Parathyroid adenoma (tissue), 2 donors: ENCODE measurements at regions not wholly inside any gene's neighbourhood (a gene's known extent, or its start where the extent isn't known, plus 50 kb on each side); places are given as distances from the start of the nearest gene placed in this dataset.

Experiments used
- H2AFZ ChIP-seq: fragments of 300-600 bp; sonication (generic); one replicate; pipeline ENCODE4 v1.7.0; 2017; ENCODE audit warnings: antibody characterized with exemption, mild to moderate bottlenecking
- H3K27ac ChIP-seq: fragments of 300-600 bp; sonication (generic); one replicate; pipeline ENCODE4 v1.7.0; 2017
- H3K27me3 ChIP-seq: fragments of 300-600 bp; sonication (generic); one replicate; pipeline ENCODE4 v1.7.0; 2017; ENCODE audit warnings: low read length; ENCODE audit not compliant: control insufficient read depth, insufficient read depth
- H3K36me3 ChIP-seq: fragments of 300-600 bp; sonication (generic); one replicate; pipeline ENCODE4 v1.7.0; 2017; ENCODE audit warnings: low read length; ENCODE audit not compliant: control insufficient read depth, insufficient read depth
- H3K4me1 ChIP-seq: fragments of 300-600 bp; sonication (generic); one replicate; pipeline ENCODE4 v1.7.0; 2017; ENCODE audit warnings: control low read depth
- H3K4me2 ChIP-seq: fragments of 300-600 bp; sonication (generic); one replicate; pipeline ENCODE4 v1.7.0; 2017; ENCODE audit warnings: low read length
- H3K4me3 ChIP-seq: fragments of 300-600 bp; sonication (generic); one replicate; pipeline ENCODE4 v1.7.0; 2017; ENCODE audit warnings: low read depth, low read length
- H3K79me2 ChIP-seq: fragments of 300-600 bp; sonication (generic); one replicate; pipeline ENCODE4 v1.7.0; 2017; ENCODE audit warnings: control low read depth
- H3K9ac ChIP-seq: fragments of 300-600 bp; sonication (generic); one replicate; pipeline ENCODE4 v1.7.0; 2017; ENCODE audit warnings: mild to moderate bottlenecking
- H3K9me3 ChIP-seq: fragments of 300-600 bp; sonication (generic); one replicate; pipeline ENCODE4 v1.7.0; 2017; ENCODE audit warnings: low read length; ENCODE audit not compliant: control insufficient read depth
- TF ChIP-seq, protein P1 (sequence below): fragments of 300-600 bp; sonication (generic); IDR thresholded peaks from one replicate; pipeline ENCODE4 v1.7.0; 2017; ENCODE audit warnings: antibody characterized with exemption, mild to moderate bottlenecking
- donor health status: primary hyperparathyroidism.

DNA sequence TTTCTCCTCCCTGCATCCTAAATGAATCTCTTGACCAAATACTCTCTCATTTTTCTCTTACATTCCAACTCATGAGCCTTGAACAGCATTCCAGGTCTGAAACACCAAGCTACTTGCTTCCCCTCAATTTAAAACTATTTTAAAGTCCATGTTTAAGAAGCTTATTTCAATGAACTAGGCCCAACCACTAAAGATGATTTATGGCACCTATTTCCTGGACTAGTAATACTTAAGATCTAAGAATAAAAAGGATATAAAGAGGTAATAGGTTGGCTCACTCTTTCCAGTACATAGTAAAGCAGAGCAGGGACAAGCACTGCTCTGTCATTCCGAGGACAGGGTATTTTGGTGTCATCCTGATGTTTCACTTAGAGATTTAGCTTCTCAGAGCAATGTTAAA is 219.3 kb upstream of the TMCO5A start:
- Histone ChIP-seq H3K4me2 (no peak overlapping the region), H3K9me3 (no peaks in the 10 kb centered on the region), H3K79me2 (no peaks in the 10 kb centered on the region), H3K4me3 (no peak overlapping the region), H3K27ac (no peak overlapping the region), H3K4me1 (no peaks in the 10 kb centered on the region), H3K27me3 (no peaks in the 10 kb centered on the region), H3K9ac (no peak overlapping the region), H3K36me3 (no peaks in the 10 kb centered on the region), H2AFZ (no peak overlapping the region)
- TF ChIP-seq, protein P1, sequence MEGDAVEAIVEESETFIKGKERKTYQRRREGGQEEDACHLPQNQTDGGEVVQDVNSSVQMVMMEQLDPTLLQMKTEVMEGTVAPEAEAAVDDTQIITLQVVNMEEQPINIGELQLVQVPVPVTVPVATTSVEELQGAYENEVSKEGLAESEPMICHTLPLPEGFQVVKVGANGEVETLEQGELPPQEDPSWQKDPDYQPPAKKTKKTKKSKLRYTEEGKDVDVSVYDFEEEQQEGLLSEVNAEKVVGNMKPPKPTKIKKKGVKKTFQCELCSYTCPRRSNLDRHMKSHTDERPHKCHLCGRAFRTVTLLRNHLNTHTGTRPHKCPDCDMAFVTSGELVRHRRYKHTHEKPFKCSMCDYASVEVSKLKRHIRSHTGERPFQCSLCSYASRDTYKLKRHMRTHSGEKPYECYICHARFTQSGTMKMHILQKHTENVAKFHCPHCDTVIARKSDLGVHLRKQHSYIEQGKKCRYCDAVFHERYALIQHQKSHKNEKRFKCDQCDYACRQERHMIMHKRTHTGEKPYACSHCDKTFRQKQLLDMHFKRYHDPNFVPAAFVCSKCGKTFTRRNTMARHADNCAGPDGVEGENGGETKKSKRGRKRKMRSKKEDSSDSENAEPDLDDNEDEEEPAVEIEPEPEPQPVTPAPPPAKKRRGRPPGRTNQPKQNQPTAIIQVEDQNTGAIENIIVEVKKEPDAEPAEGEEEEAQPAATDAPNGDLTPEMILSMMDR, result no peak

DNA sequence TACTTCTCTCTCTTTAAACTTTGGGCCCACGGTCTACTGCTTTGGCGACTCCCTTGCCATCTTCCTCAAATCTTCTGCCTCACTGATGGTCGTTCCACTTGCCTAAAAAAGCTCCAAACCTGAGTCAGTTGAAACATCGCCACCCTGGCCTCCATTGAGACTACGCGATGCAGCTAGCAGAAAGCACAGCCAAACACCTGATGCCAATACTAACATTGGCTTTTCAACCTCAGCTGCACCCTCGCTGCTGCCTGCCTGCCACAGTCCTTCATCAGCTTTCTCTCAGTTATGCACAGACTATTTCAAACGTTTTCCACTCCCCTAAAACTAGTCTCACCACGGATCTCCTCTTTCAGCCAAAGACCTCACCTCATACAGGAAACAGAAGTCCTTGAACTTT is 214.2 kb upstream of the TMCO5A start:
- no peaks in the 10 kb centered on the region for H3K4me1 ChIP-seq
- no peaks in the 10 kb centered on the region for H3K79me2 ChIP-seq
- TF ChIP-seq, protein P1, result no peak
- H3K27me3 ChIP-seq, result no peaks in the 10 kb centered on the region
- no peaks in the 10 kb centered on the region for H3K9me3 ChIP-seq
- no peak overlapping the region for H2AFZ ChIP-seq
- no peak overlapping the region for H3K4me3 ChIP-seq
- no peak overlapping the region for H3K4me2 ChIP-seq
- no peak overlapping the region for H3K9ac ChIP-seq
- H3K36me3 ChIP-seq, result no peaks in the 10 kb centered on the region
- H3K27ac ChIP-seq, result no peak overlapping the region

DNA sequence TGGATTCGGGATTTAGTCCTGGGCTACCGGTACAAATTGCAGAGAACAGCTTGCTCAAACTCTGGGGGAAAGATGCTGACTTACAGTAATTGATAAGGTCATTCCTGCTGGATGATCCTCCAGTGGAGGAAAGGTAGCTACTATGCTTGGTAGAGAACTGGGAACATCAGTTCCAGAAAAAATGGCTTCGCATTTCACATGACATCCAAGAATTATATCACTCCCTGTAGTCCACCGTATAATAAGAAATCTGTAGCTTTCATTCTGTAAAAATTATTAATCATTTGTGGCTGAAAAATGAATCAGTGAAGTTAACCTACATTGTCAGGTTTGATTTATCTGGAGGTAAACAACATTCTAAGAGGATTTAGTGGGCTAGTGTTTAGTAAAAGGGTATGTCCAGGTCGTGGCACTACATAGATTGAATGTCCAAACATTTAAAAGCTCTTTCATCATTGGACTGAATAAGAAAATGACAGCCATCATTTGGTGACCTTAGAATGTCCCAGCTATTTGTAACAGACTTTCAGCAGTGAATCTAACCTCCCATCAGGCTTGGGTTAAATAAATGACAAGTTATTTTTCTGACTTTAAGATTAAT is 203.2 kb upstream of the TMCO5A start:
- H3K4me2 ChIP-seq, result peak overlapping the region; percentile 21
- no peaks in the 10 kb centered on the region for H3K4me1 ChIP-seq
- no peak overlapping the region for H3K9ac ChIP-seq
- H3K4me3 ChIP-seq, result no peak overlapping the region
- H3K36me3 ChIP-seq, result no peaks in the 10 kb centered on the region
- H3K27me3 ChIP-seq, result no peaks in the 10 kb centered on the region
- no peaks in the 10 kb centered on the region for H3K79me2 ChIP-seq
- no peaks in the 10 kb centered on the region for H3K9me3 ChIP-seq
- TF ChIP-seq, protein P1, result no peak
- no peak overlapping the region for H3K27ac ChIP-seq
- H2AFZ ChIP-seq, result no peak overlapping the region

DNA sequence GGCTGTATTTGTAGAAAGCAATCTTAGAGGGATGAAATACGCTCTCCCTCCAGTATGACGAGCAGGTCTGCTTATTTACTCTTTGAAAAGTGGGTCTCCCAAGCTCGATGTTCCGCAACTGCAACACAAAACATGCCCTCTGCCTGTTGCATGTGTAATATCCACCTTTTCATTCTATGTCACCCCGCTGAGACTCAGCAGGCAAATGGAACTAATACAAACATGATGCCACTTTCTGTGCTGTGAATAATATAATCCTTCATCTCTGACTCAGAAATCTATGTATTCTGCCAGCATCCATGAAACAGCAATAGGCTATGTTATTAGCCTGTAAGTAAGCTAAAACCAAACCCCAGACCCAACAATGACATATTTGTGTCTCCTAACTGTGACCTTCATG is 200.8 kb upstream of the TMCO5A start:
- Histone ChIP-seq H3K27ac (no peak overlapping the region), H3K4me3 (no peak overlapping the region), H3K27me3 (no peaks in the 10 kb centered on the region), H3K4me2 (no peak overlapping the region), H2AFZ (no peak overlapping the region), H3K36me3 (no peaks in the 10 kb centered on the region), H3K9me3 (no peaks in the 10 kb centered on the region), H3K9ac (no peak overlapping the region), H3K79me2 (no peaks in the 10 kb centered on the region), H3K4me1 (no peaks in the 10 kb centered on the region)
- TF ChIP-seq, protein P1, result no peak

DNA sequence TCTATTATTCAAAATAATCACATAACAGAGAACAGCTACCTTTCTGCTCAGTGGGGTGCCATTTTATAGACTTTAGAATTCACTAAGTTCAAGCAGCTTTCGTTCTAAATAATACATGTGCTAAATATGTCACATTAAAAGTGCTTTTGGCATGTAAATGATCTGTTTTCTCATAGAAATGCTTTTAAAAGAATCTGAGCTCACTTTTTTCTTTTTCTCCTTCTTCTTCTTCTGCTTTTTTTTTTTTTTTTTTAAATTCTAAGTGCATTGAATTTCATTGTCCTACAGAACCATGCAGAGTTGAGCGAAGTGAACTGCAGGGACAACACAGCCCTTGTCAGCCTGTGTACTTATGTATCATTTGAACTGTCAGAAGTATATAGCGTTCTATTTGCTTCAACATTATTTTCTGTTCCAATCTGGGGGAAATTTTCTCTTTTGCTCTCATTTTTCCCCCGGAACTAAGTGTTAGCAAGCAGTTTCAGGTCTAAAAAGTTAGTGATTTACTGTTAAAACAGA is 193.8 kb upstream of the TMCO5A start:
- Histone ChIP-seq H3K9me3 (no peaks in the 10 kb centered on the region), H3K9ac (no peak overlapping the region), H2AFZ (no peak overlapping the region), H3K79me2 (no peaks in the 10 kb centered on the region), H3K4me3 (no peak overlapping the region), H3K27ac (no peak overlapping the region), H3K27me3 (no peaks in the 10 kb centered on the region), H3K36me3 (no peaks in the 10 kb centered on the region), H3K4me2 (no peak overlapping the region), H3K4me1 (no peaks in the 10 kb centered on the region)
- TF ChIP-seq, protein P1, result no peak
